ENCODE measurements at regions not wholly inside any gene's neighbourhood (a gene's known extent, or its start where the extent isn't known, plus 50 kb on each side); places are given as distances from the start of the nearest gene placed in this dataset.

DNA sequence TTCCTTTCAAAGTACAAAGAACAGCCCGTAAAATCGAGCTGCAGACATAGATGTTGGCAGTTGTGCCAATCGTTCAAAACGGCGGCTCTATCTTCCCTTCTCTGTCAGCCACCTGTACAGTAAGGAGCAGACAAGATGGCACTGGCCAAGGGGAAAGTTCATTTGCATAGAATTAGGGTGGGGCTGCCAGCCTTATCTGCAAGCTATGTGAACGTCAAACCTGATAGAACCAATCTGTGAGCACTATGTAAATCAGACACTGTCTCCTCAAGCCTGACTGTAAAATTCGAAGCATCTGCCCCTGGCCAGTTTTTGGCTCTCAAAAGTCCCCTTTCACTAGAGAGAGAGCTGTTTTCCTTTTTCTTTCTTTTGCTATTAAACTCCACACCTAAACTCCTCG lies 374.5 kb downstream of the EPM2A start:
- no peak for DNase-seq (ENCODE audit: low read depth in 2 of 2)

DNA sequence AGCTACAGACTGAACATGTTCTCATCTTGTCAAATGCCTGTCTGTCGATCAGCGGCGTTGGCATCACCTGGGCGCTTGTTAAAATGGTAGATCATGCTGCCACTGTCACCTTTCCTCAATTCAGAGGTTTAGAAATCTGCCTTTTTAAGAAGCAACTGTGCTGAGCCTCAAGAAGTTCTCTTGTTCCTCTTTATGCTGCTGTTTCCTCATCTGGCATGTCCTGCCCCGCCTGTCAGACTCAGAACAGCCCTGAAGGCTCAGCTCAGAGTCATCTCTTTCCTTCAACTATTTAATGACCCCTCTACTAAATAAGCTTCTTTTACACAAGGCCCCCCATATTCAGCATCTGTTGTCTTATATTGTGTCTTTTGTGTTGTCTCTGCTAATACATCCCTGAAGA lies 368.2 kb downstream of the EPM2A start:
- no peak for DNase-seq (ENCODE audit: low read depth in 2 of 2)

DNA sequence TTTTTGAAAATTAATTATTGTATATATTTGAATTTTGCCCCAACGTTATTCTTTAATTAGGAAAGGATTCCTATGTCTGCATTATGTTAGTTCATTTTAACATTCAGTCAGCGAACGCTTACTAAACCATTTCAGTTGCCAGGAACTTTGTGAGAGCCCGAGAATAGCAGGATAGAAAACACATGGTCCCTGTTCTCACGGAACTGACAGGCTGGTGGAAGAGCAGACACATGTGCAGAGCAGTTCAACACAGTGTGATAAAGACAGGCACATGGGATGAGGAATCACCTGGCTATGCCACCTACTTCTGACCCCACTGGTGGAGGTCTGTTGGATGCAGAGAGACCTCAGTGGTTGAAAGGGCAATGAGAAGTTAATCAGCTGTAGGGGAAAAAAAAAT lies 367.2 kb downstream of the EPM2A start:
- no peak for DNase-seq (ENCODE audit: low read depth in 2 of 2)

DNA sequence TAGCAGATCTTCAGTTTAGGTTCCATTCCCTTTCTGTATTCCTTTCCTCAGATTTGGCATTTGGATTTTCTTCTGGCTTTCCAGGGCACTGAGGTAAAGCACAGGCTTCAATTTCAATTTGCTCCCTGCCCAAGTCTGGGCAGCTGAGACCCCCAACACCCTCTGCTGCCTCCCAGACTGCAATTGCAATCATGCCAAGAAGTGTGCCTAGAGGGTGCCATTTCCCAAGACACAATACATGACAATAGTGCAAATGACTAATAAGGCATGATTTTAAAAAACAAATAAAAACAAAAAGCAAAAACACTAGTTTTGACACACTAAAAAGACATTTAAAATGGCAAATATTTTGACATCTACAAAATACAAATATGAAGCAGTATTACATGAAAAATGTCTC lies 364.8 kb downstream of the EPM2A start:
- no peak for DNase-seq (ENCODE audit: low read depth in 2 of 2)

DNA sequence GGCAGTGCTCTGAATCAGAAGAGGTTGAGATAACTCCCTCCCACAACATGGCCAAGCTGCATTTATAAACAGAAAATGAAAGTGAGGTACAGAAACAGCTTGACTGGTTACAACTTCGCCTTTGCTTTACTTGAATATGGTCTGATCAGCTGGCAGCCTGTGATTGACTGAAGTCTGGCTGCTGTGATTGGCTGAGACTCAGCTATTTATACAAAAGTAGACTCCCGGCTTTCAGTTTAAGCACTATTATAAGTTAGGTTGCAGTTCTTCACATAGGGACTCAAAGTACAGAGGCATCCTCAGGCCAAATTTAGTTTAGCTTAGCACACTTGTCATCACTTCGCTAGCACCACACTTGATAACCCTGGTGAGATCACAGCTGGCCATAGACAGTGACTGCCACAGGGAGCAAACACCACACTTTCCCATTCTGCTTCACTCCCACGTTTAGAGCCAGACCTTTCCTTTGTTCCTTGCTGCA lies 362.6 kb downstream of the EPM2A start:
- DNase-seq (ENCODE audit: low read depth in 2 of 2), result peak; percentile 55 to 78

DNA sequence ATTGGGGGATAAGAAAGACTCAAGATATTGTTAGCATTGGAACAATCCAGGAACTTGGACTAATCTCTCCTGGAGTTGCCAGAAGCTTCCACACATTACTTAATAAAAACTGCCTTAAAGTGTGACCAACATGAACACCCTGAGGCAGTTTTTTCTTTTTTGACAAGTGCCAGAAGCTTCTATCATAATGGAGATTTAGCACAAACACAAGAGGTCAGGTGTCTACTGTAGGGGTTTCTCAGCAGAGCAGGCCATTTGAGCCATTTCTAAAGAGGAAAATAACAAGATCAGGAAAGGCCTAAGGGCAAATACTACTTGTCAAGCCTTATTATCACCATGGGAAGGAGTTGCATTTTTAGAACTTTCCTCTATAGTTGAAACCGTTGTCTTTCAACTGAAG lies 361.5 kb downstream of the EPM2A start:
- DNase-seq (ENCODE audit: low read depth in 2 of 2), result no peak

DNA sequence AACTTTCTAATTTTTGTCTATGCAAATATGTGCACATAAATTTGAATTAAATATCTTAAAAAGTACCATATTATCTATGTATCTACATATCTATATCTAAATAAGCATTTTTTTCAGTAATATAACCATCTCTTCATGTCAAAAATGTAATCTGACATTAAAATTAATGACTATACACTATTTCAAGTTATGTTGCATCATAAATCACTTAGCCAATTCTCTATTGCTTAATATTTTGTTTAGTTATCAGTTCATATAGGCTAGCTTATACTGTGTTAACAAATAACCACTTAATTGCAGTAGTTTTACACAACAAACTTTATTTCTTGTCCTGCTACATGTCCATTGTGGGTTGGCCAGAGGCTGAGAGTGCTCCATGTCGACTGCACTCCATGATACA lies 360.8 kb downstream of the EPM2A start:
- DNase-seq (ENCODE audit: low read depth in 2 of 2), result no peak

DNA sequence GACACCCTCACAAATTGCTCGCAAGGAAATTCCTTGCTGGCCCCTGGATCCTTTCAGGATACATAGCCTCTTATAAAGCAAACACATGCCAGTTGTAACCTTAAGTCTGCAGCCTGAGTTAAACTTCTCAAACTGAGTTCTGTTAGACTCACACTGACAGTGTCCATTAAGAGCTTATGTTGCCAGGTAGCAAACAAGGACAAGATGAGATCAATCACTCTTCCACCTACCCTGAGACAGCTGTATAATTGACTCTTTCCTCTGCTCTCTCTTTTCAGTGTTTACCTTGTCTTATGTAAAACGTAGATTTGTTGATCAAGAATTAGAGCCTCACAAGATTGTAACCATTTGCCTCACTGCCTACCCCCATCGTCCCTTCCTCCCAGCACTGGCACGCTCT lies 359.8 kb downstream of the EPM2A start:
- DNase-seq (ENCODE audit: low read depth in 2 of 2), result no peak

DNA sequence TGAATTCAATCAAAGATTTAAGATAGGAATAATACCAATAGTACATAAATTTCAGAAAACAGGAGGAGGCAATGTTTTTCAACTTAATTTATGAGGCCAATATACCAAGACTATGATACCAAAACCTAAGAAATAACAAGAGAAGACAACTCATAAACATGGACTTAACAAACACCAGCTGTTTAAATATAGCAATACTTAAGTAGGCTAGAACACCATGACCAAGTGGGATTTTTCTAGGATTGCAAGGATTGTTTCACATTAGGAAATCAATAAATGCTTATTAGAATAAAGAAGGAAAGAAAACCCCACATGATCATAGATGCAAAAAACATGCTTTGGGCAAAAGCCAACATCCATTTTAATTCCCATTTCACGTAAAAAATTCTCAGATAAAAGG lies 355.1 kb downstream of the EPM2A start:
- DNase-seq (ENCODE audit: low read depth in 2 of 2), result no peak

DNA sequence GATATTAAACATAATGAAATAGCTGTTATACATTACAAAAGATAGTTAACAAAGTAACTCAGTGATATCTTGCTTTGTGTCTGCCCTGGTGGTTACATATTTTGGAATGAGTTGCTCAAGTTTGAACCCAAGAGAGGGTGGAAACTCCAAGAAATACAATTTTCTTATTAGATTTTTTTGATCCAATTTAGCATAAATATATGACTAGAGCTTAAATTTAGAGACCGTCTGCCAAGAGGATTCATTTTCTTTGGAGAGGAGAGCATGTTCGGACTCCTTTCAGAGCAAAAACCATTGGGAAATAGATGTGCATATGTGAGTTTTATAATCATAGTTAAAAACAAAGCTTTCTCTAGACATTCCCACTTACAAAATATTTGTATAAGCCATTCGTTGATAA lies 353.4 kb downstream of the EPM2A start:
- DNase-seq (ENCODE audit: low read depth in 2 of 2), result no peak

DNA sequence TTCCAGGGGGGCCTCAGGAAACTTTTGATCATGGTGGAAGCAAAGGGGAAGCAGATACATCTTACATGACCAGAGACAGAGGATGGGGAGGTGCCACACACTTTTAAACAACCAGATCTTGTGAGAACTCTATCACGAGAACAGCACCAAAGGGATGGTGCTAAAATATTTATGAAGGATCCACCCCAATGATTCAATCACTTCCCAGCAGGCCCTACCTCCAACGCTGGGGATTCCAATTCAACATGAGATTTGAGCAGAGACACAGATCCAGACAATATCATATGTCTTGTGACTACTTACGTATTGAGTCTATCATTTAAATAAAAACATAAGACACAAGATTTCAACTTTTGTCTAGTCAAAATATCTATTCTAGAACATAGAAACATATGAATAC lies 351.9 kb downstream of the EPM2A start:
- DNase-seq (ENCODE audit: low read depth in 2 of 2), result no peak

DNA sequence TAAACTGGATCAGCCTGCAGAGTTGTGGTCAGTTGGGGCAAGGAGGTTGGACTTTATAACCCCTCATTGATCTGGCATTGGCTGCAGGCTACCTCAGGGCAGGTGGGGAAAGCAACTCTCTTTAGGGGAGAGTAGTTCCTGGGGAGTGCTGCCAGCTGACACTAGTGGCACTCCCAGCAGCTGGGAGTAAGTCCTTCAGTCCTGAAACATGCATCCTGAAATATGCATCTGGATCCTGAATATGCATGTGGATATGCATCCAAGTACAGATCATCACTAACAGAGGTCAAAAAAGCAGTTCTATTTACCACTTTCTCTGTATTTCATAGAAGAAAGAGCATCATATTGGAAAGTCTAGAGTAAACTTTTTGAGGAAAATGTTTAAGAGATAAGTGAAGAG lies 350.8 kb downstream of the EPM2A start:
- DNase-seq (ENCODE audit: low read depth in 2 of 2), result no peak

DNA sequence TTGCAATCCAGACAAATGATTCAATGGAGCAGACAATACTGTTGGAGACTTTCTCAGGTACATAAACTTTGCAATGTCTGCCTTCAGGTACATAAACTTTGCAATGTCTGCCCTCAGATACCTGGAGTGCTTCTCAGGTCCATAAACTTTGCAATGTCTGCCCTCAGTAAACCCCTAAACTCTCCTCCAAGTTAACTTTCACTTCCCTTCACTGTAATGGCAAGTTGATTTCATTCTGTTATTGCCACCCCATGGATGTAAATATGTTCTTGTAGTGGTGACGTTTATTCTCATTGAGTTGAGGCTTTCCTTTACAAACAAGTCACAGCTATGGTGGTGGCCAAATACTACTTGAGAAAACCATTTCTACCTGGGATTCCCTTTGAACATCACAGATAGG lies 338.8 kb downstream of the EPM2A start:
- DNase-seq (ENCODE audit: low read depth in 2 of 2), result no peak

DNA sequence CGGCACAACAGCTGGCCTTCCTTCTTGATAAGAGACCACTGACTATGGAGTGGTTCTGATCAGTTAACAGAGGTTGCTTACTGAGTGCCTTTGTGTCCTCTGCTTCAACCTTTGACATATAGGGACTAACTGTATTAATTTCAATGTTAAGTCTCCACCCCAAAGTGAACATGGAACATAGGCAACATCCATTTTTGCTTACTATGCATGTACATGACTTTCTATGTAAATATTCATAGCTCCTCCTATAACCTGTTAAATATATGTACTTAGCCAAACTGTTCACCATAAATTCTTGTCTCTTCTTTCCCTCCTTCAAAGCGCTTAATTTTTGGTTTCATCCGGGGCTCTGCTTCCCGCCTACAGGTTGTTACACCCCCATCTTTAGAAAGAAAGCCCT lies 334.8 kb downstream of the EPM2A start:
- DNase-seq (ENCODE audit: low read depth in 2 of 2), result no peak

DNA sequence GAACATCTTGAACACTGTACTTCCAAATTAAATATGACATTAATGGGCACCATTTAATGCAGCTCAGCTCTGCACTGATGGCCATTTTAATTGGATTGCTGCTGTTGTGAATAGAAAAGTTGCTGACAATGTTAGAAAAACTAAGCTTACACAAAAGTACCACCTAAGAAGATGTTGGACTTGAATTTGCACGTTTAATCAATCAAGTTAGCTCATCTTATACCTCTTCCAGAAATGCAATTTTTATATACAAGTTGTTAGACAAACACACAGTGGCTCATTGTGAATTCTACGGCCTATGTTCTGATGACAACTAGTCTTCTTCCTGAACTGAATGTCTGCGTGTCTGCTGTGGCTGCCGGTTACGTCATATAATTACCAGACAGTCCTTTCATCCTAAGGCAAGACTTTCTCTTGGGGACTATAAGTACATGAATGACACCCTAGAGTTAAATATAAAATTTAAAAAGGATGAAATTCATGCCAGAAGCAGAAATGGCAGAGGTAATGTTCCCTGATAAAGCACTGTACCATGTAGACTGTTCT lies 330.2 kb downstream of the EPM2A start:
- no peak for DNase-seq (ENCODE audit: low read depth in 2 of 2)

DNA sequence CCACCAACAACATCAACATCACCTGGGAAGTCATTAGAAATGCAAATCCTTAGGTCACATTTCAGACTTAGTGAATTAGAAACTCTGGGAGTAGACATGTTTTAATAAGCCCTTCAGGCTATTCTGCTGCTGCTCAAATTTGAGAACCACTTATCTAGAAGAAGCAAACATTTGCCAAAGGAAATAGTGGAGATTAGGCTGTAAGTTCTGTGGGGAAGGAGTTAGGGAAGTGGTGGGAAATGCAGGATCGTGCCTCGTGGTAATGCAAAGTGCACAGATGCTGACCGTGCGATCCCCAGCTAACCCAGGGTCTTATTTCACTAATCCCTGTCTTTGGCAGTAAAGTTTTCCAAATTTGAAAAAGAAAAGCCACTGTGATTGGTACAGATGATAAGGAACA lies 328.5 kb downstream of the EPM2A start:
- no peak for DNase-seq (ENCODE audit: low read depth in 2 of 2)

DNA sequence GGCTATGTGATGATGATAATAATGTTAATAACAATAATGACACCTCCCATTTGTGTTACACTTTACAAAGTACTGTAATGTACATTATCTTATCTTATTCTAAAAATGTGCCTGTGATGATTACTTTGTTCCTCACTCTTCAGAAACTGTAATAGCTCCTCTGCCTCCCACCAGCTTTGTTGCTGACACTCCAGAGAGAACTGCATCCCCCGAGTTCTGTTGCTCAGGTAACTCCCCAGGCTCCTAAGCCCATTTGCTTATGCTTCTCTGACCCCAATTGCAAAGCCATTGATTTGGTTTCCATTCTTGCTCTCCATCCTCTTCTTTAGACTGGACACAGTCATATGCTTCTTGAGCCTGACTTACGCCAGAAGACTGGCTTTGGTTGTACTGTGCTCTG lies 319.7 kb downstream of the EPM2A start:
- DNase-seq (ENCODE audit: low read depth in 2 of 2), result no peak

DNA sequence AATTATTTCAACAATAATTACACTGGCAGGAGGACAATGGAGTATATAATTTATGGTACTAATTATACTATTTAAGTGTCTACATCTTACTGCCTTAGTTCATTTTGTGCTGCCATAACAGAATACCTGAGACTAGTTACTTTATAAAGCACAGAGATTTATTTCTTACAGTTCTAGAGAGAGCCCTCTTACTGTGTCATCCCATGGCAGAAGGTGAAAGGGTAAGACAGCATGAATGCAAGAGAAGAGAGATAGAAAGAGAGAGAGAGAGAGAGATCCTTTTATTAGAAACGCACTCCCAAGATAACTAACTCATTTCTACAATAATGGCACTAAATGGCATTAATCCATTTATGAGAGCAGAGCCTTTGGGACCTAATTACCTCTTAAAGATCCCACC lies 314.7 kb downstream of the EPM2A start:
- no peak for DNase-seq (ENCODE audit: low read depth in 2 of 2)

DNA sequence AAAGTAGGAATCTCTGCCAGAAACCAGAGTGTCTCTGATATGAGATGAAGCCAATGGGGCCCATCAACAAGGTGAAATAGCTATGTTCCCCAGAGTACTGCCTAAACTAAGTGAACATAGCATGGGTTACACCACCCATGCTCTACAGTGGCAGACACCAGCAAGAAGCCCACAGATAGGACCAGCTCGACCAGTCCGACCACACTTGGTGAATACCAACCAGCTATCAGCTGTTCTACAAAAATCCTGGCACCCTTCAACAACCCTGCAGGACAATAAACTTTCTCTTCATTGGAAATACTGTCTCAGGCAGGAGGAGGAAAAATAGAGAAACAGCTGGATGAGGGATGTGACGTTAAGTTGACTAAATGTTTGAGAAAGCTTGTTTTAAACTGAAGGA lies 311.4 kb downstream of the EPM2A start:
- DNase-seq (ENCODE audit: low read depth in 2 of 2), result no peak

DNA sequence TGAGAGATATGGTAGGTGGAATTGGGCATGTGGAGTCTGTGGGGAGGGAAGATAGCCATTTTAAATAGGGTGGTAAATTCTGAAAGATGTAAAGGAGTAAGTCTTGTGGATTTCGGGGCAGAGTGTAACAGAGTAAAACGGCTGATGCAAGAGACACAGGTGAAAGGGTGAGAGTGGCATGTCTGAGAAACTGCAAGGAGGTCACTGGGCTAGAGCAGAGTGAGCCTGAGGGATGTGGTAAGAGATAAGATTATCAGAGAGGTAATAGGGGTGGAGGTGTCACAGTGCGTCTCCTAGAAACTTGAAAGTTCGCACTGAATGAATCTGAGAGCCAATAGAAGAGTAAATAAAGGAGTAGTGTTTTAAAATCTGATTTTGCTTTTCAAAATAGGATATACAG lies 308.1 kb downstream of the EPM2A start:
- DNase-seq (ENCODE audit: low read depth in 2 of 2), result no peak

DNA sequence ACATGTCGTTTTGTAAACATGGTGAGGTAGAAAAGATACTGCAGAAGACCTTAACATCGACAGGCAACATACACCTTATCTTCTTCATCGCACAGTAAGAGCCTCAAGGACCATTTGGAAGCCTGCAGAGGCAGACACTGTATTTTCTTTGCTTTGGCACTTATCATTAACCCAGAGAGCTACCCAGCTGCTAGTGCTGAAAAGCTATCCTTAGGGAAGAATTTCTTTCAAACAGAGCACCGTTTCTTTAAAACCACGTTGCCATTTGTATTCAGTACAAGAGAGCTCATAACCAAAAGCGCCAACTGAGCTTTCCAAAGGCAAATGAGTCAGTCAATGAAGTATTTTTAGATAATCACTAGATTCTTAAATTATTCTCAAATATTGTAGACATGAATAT lies 306.6 kb downstream of the EPM2A start:
- no peak for DNase-seq (ENCODE audit: low read depth in 2 of 2)

DNA sequence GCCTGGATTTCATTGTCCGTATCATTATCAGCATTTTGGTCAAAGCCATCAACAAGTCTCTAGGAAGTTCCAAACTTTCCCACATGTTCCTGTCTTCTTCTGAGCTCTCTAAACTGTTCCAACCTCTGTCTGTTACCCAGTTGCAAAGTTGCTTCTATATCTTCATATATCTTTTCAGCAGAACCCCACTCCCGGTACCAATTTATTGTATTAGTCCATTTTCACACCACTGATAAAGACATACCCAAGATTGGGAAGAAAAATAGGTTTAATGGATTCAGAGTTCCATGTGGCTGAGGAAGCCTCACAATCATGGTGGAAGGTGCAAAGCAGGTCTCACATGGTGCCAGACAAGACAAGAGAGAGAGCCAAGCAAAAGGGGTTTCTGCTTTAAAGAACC lies 293.2 kb downstream of the EPM2A start:
- DNase-seq (ENCODE audit: low read depth in 2 of 2), result no peak

DNA sequence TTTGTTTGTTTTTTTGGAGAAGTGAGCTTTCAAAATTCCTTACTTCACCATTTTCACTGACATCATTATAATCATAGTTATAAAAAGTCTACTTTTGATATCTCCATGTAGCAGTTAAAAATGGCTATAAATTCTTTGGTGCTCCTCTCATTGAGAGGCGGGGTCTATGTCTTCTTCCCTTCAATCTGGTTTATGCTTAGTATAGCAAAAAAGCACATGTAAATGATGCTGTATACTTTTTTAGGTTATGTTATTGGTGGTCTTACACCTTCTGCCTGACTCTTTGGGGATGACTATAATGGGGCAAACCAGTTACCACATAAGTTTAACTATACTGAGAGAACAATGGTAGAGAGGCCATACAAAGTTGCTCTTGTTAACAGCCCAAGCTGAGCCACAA lies 289.6 kb downstream of the EPM2A start:
- DNase-seq (ENCODE audit: low read depth in 2 of 2), result no peak

DNA sequence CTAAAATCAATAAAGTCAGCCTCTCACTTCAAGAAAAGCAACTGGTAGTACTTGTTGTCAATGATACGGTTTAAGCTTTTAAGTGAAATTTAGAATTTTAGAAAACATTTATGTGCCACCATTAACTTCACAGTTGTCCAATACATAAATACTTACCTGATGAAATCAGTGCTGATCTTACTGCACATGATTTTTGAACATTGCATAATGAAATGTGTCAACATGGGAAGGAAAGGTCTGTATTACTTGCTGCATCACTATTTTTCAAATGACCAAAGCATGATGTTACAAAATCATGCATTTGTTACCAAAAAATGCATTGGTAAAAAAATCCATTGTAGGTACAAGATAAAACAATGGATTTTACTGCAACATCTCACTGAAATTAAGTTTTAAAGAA lies 284.3 kb downstream of the EPM2A start:
- no peak for DNase-seq (ENCODE audit: low read depth in 2 of 2)

DNA sequence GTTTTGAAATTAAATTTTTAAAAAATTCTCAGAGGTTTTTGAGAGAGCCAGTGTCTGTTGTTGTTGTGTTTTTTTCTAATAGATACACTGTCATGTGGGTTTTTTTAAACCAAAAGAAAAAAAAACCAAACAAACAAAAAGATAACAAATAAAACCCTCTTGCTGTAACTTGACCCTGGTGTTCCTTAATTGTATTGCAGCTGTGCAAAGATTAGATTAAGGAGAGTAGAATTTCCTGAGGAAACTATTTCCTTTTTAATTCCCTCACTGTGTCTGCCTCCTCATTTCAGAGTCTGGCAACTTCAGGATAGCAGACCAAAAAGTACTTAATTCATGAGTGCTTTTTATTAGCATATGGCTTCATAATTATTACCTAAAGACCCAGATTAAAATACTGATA lies 281.9 kb downstream of the EPM2A start:
- peak in 1 of 2 donors; percentile 3 for DNase-seq (ENCODE audit: low read depth in 2 of 2)
